A673 (cell line): ENCODE measurements at regions not wholly inside any gene's neighbourhood (a gene's known extent, or its start where the extent isn't known, plus 50 kb on each side); places are given as distances from the start of the nearest gene placed in this dataset.
A peak's percentile ranks its signal among the peaks of the same experiment; 100 is the strongest.

ENCODE experiments used
- BruUV-seq: library from RNA; stranded (reverse); fragments of 400-500 nt; replicated peaks from 2 replicates; lab custom pipeline; 2021; lab: Mats Ljungman, UMichigan
- CTCF ChIA-PET: fragments of 300-600 bp; sonication (Branson Sonifier 250); formaldehyde crosslinking; loops from one replicate; lab custom pipeline; 2022; ENCODE audit warnings: antibody characterized with exemption; lab: Charles Lee
- POLR2A ChIA-PET: fragments of 300-600 bp; sonication (Branson Sonifier 250); formaldehyde crosslinking; loops from one replicate; lab custom pipeline; 2022; ENCODE audit warnings: antibody characterized with exemption; ENCODE audit not compliant: low non-redundant PET; lab: Charles Lee
- DNase-seq: peaks from one replicate; pipeline ENCODE4 v3.0.0-alpha.2; 2015; ENCODE audit warnings: low spot score
- H3K27ac ChIP-seq: fragments of 200-600 bp; sonication (generic); 2 replicates; pipeline ENCODE4 v1.5.1; 2016; ENCODE audit warnings: mixed run types, low read depth, mild to moderate bottlenecking, mixed read lengths, antibody characterized with exemption, low read length; ENCODE audit not compliant: poor library complexity, severe bottlenecking
- H3K27me3 ChIP-seq: fragments of 200-600 bp; sonication (generic); replicated peaks from 2 replicates; pipeline ENCODE4 v1.6.1; 2017; ENCODE audit warnings: mixed run types, low read depth, mild to moderate bottlenecking, mixed read lengths, antibody characterized with exemption, low read length; ENCODE audit not compliant: insufficient read depth, poor library complexity
- H3K36me3 ChIP-seq: fragments of 200-600 bp; sonication (generic); 2 replicates; pipeline ENCODE4 v1.6.1; 2016; ENCODE audit warnings: mixed run types, mild to moderate bottlenecking, mixed read lengths, antibody characterized with exemption, low read length; ENCODE audit not compliant: insufficient read depth, poor library complexity, severe bottlenecking
- H3K4me1 ChIP-seq: fragments of 200-600 bp; sonication (generic); 2 replicates; pipeline ENCODE4 v1.6.1; 2017; ENCODE audit warnings: mixed run types, mild to moderate bottlenecking, mixed read lengths, antibody characterized with exemption, low read length; ENCODE audit not compliant: insufficient read depth, poor library complexity, severe bottlenecking
- H3K4me3 ChIP-seq: fragments of 200-600 bp; sonication (generic); 2 replicates; pipeline ENCODE4 v1.5.1; 2016; ENCODE audit warnings: low read depth, mixed run types, mild to moderate bottlenecking, mixed read lengths, low read length; ENCODE audit not compliant: poor library complexity, severe bottlenecking
- H3K9me3 ChIP-seq: fragments of 200-600 bp; sonication (generic); 2 replicates; pipeline ENCODE4 v1.6.1; 2016; ENCODE audit warnings: mixed run types, low read depth, mild to moderate bottlenecking, mixed read lengths, antibody characterized with exemption, low read length; ENCODE audit not compliant: poor library complexity, severe bottlenecking
- EZH2 ChIP-seq: fragments of 200-600 bp; sonication (generic); IDR thresholded peaks from 2 replicates; pipeline ENCODE4 v1.6.1; 2017; ENCODE audit warnings: borderline replicate concordance, low read depth, mild to moderate bottlenecking, mixed read lengths, antibody characterized with exemption, low read length; ENCODE audit not compliant: poor library complexity, severe bottlenecking
- intact Hi-C: fragments of 100-400 bp; cut with micrococcal nuclease; formaldehyde crosslinking; loops from one replicate; pipeline ENCODE4 v1.10.0; 2022; ENCODE audit not compliant: unreplicated experiment
- TF ChIP-seq, protein P1 (sequence below): fragments of 300-800, 200-600 bp; sonication (generic); conservative IDR thresholded peaks from 2 replicates; pipeline ENCODE4 v1.5.1; 2017; ENCODE audit warnings: low read depth, mild to moderate bottlenecking, antibody characterized with exemption, low read length, moderate library complexity, mixed read lengths

DNA sequence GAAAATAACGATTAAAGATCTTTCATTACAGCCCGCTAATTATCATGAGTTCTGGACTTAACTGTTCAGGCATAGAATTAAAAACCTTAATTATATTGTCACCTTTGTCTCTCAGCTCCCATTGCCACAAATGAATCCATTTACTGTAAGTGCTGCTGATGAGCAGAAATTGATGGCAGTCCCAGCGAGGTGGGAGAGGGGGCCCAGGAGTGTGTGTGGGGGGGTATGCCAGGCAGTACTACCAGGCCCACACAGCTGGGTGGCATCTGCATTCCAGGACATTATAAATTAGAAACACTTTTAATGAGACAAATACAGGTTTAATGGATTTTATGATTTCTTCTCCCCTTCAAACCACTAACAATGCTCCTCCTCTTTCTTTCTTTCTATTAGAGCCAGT lies 196.0 kb downstream of the MELK start:
- CTCF ChIA-PET: no interaction called here

DNA sequence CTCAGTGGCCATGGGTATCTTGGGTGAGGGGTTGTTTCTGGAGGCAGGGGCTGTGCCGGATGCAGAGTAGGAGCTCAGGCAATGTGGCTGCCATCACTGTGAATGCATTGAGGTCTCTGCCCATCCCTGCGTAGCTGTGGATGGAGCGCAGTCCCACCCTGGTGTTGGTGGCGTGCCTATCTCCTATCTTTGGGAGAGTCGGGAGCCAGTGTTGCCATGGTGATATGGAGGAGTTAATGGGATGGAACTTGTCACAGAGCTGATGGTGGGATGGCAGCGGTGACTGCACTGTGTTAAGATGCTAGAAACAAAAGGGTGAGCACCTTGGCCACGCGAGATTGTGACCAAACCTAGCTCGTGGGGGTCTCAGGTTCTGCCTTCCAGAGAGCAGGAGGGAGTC lies 197.3 kb downstream of the MELK start:
- H3K36me3 ChIP-seq: no peaks in the 10 kb centered on the region
- H3K4me1 ChIP-seq: peaks cover 5% of the 10 kb centered on the region
- CTCF ChIA-PET: no interaction called here
- BruUV-seq: no TSS peak
- no peaks in the 10 kb centered on the region for H3K9me3 ChIP-seq
- no peak overlapping the region for H3K27ac ChIP-seq
- intact Hi-C loops: no loop called here
- POLR2A ChIA-PET: no interaction called here
- no peak for DNase-seq
- TF ChIP-seq, protein P1, sequence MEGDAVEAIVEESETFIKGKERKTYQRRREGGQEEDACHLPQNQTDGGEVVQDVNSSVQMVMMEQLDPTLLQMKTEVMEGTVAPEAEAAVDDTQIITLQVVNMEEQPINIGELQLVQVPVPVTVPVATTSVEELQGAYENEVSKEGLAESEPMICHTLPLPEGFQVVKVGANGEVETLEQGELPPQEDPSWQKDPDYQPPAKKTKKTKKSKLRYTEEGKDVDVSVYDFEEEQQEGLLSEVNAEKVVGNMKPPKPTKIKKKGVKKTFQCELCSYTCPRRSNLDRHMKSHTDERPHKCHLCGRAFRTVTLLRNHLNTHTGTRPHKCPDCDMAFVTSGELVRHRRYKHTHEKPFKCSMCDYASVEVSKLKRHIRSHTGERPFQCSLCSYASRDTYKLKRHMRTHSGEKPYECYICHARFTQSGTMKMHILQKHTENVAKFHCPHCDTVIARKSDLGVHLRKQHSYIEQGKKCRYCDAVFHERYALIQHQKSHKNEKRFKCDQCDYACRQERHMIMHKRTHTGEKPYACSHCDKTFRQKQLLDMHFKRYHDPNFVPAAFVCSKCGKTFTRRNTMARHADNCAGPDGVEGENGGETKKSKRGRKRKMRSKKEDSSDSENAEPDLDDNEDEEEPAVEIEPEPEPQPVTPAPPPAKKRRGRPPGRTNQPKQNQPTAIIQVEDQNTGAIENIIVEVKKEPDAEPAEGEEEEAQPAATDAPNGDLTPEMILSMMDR: no peak
- no peak for TF ChIP-seq EZH2
- peaks cover 50% of the 10 kb centered on the region for H3K27me3 ChIP-seq
- no peak overlapping the region for H3K4me3 ChIP-seq

More for the DNA sequence above, 196.0 kb downstream of the MELK start:
- DNase-seq: no peak
- Histone ChIP-seq H3K27me3 (peaks cover 50% of the 10 kb centered on the region), H3K27ac (no peak overlapping the region), H3K4me3 (no peak overlapping the region), H3K4me1 (peaks cover 5% of the 10 kb centered on the region), H3K9me3 (no peaks in the 10 kb centered on the region), H3K36me3 (no peaks in the 10 kb centered on the region)
- BruUV-seq: no TSS peak
- POLR2A ChIA-PET: no interaction called here
- intact Hi-C loops: no loop called here
- TF ChIP-seq EZH2: no peak
- TF ChIP-seq, protein P1: no peak

DNA sequence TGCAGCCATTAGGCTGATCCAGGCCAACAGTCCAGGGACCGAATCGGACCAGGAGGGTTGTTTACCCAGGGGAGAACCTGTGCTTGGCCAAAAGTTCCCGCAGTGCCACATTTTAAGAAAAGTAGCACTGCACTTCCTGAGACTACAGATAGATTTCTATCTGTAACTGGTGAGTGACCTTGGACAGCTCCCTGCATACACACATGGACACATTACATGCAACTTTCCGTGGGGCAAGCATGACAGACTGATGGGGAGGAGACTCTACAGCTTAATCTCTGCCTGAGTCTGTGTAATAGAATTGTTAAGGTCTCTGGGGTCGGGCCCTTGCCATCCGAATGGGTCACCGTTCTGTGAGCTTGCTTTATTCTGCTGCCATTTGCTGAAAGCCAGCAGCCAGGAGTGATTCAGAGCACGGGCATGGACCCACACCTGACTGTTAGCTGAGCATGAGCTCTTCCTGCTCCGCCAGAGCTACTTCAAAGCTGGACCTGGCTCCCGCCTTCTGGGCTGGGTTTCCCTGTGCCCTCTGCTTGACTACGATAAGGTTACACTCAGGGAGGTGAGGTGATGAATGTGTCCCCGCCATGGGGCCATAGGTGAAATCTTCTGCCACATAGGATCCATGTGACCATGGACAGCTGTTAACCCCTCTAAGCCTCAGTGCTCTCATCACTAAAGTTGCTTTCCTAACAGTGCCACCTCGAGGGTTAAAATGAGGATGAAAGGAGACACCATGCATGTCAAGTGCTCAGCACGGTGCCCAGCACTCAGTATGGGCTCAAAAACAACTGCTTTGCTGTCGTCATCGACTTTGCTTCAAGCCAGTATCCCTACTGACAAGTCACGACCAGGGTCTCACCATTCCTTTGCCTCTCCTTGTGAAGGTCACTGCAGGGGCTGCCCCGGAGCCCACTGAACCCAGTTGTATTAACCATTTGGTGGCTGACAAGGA lies 200.0 kb downstream of the MELK start:
- Histone ChIP-seq H3K27me3 (peaks cover 48% of the 10 kb centered on the region), H3K4me1 (no peaks in the 10 kb centered on the region), H3K27ac (no peak overlapping the region), H3K4me3 (no peak overlapping the region), H3K9me3 (no peaks in the 10 kb centered on the region), H3K36me3 (no peaks in the 10 kb centered on the region)
- CTCF ChIA-PET: no interaction called here
- POLR2A ChIA-PET: no interaction called here
- TF ChIP-seq, protein P1: no peak
- no peak for TF ChIP-seq EZH2
- BruUV-seq: no TSS peak
- DNase-seq: peak; percentile 28
- intact Hi-C loops: no loop called here
